PC-3 (cell line): ENCODE measurements at regions not wholly inside any gene's neighbourhood (a gene's known extent, or its start where the extent isn't known, plus 50 kb on each side); places are given as distances from the start of the nearest gene placed in this dataset.

Source experiments
- ATAC-seq: fragments of 200-7000 bp; cut with Tn5 transposase; 2 replicates; pipeline ENCODE4 v1.9.1; 2020; ENCODE audit warnings: mild to moderate bottlenecking, moderate library complexity
- BruUV-seq: library from RNA; stranded (reverse); fragments of 400-500 nt; replicated peaks from 2 replicates; lab custom pipeline; 2021; lab: Mats Ljungman, UMichigan
- CTCF ChIA-PET: fragments of 300-600 bp; sonication (Branson Sonifier 250); formaldehyde crosslinking; loops from one replicate; lab custom pipeline; 2022; ENCODE audit warnings: antibody characterized with exemption; lab: Charles Lee
- POLR2A ChIA-PET: fragments of 300-600 bp; sonication (Branson Sonifier 250); formaldehyde crosslinking; loops from one replicate; lab custom pipeline; 2022; ENCODE audit warnings: antibody characterized with exemption; ENCODE audit not compliant: unreplicated experiment; lab: Charles Lee
- DNase-seq: peaks from one replicate; pipeline ENCODE4 v3.0.0-alpha.2; 2015
- H2AFZ ChIP-seq: fragments of 300-600 bp; sonication (generic); 2 replicates; pipeline ENCODE4 v1.6.0; 2016; ENCODE audit warnings: antibody characterized with exemption, low read length
- H3F3A ChIP-seq: fragments of 300-600 bp; sonication (generic); one replicate; pipeline ENCODE4 v1.6.0; 2017; ENCODE audit warnings: antibody characterized with exemption, low read length, control low read depth, mild to moderate bottlenecking; ENCODE audit not compliant: unreplicated experiment
- H3K27ac ChIP-seq: fragments of 300-600 bp; sonication (generic); 2 replicates; pipeline ENCODE4 v1.5.1; 2016; ENCODE audit warnings: mild to moderate bottlenecking, low read length
- H3K27me3 ChIP-seq: fragments of 300-600 bp; sonication (generic); 2 replicates; pipeline ENCODE4 v1.6.1; 2016; ENCODE audit warnings: low read length, mixed read lengths
- H3K36me3 ChIP-seq: fragments of 300-600 bp; sonication (generic); 2 replicates; pipeline ENCODE4 v1.6.1; 2016; ENCODE audit warnings: low read depth, mixed run types, low read length, mixed read lengths
- H3K4me1 ChIP-seq: fragments of 300-600 bp; sonication (generic); 2 replicates; pipeline ENCODE4 v1.5.1; 2016; ENCODE audit warnings: low read length; ENCODE audit not compliant: insufficient read depth
- H3K4me2 ChIP-seq: fragments of 300-600 bp; sonication (generic); 2 replicates; pipeline ENCODE4 v1.6.0; 2016; ENCODE audit warnings: low read length
- H3K4me3 ChIP-seq: fragments of 300-600 bp; sonication (generic); 2 replicates; pipeline ENCODE4 v1.5.1; 2016; ENCODE audit warnings: mild to moderate bottlenecking, low read length, mixed read lengths
- H3K79me2 ChIP-seq: fragments of 300-600 bp; sonication (generic); 2 replicates; pipeline ENCODE4 v1.6.1; 2017; ENCODE audit warnings: low read length, mixed read lengths
- H3K9ac ChIP-seq: fragments of 300-600 bp; sonication (generic); 2 replicates; pipeline ENCODE4 v1.6.0; 2016; ENCODE audit warnings: mild to moderate bottlenecking, low read length
- H3K9me2 ChIP-seq: fragments of 300-600 bp; sonication (generic); replicated peaks from 2 replicates; pipeline ENCODE4 v1.6.1; 2016; ENCODE audit warnings: mixed run types, low read length, mixed read lengths
- H3K9me3 ChIP-seq: fragments of 300-600 bp; sonication (generic); 2 replicates; pipeline ENCODE4 v1.6.1; 2016; ENCODE audit warnings: low read length, mixed read lengths
- H4K20me1 ChIP-seq: fragments of 300-600 bp; sonication (generic); 2 replicates; pipeline ENCODE4 v1.6.1; 2016; ENCODE audit warnings: low read length, mixed read lengths
- EZH2 ChIP-seq: fragments of 300-600 bp; sonication (generic); IDR thresholded peaks from one replicate; pipeline ENCODE4 v1.6.1; 2017; ENCODE audit warnings: antibody characterized with exemption, mild to moderate bottlenecking, low read length; ENCODE audit not compliant: unreplicated experiment
- EZH2phosphoT487 ChIP-seq: fragments of 300-600 bp; sonication (generic); IDR thresholded peaks from 2 replicates; pipeline ENCODE4 v1.6.1; 2018; ENCODE audit warnings: mild to moderate bottlenecking, antibody characterized with exemption, low read length, borderline replicate concordance
- intact Hi-C: fragments of 100-400 bp; cut with micrococcal nuclease; formaldehyde crosslinking; loops from 2 replicates; pipeline ENCODE4 v1.9.0; 2023
- TF ChIP-seq, protein P1 (sequence below): fragments of 300-600 bp; sonication (generic); conservative IDR thresholded peaks from 2 replicates; pipeline ENCODE4 v1.5.1; 2017; ENCODE audit warnings: antibody characterized with exemption, low read depth, mild to moderate bottlenecking, low read length

DNA sequence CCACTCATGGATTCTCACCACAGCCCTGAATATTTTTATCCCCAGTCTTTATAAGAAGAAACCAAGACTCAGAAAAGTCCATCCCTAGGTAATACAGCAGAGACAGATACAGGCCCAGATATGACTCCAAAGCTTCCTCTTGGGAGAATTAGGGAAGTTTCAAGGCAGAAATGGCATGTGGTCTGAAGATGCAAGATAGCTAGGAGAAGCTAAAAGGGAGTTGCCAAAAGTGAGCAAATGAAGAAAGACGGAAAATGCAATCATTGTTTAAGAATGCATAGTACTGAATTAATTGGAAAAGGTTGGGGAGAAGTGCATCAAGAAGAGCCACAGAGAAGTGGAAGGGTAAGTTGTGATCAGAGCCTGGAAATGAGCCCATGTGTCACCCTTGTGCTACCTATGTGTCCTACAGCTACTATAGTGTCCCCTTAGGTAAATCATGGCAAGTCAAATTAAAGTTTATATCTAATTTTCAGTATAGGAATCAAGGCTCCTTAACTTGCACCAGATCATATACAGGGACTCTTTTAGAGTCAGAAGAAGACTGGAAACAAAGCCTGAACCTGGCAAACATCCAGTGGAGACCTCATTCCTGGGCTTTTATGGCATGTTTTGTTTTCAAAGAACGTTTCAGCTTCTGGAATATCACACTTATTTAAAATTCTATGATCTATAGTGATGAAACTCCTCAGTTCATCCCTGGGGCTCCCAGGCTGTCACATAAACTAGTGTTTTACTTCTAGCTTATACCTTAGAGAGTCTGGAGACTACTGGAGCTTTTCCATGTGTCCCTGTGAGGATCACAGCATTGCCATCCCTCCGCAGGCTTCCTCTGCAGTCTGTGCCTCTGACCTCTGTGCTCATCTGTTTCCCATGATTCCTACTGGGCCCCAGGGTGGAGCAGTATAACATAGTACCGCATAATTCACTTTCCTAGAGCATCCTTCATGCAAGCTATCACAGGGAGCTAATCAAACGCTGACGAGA lies 189.0 kb upstream of the CDKN3 start:
- peaks cover 39% of the 10 kb centered on the region for H3K4me1 ChIP-seq
- H3K9me2 ChIP-seq: no peaks in the 10 kb centered on the region
- intact Hi-C loops: no loop called here
- peaks cover 8% of the 10 kb centered on the region for H3F3A ChIP-seq
- no peak overlapping the region for H3K9ac ChIP-seq
- H3K4me2 ChIP-seq: no peak overlapping the region
- ChIA-PET CTCF (interaction anchor here (0.6 to 1.0 kb wide), 2 partner anchors 33 to 121 kb away, joined by 3 to 4 read pairs; no protein-coding TSS in a partner anchor), POLR2A (no interaction called here)
- peaks cover 2% of the 10 kb centered on the region; the same call in 1 of the 2 replicates for H3K36me3 ChIP-seq
- no peak for DNase-seq
- H3K9me3 ChIP-seq: no peaks in the 10 kb centered on the region
- no peaks in the 10 kb centered on the region for H3K27me3 ChIP-seq
- TF ChIP-seq, protein P1, sequence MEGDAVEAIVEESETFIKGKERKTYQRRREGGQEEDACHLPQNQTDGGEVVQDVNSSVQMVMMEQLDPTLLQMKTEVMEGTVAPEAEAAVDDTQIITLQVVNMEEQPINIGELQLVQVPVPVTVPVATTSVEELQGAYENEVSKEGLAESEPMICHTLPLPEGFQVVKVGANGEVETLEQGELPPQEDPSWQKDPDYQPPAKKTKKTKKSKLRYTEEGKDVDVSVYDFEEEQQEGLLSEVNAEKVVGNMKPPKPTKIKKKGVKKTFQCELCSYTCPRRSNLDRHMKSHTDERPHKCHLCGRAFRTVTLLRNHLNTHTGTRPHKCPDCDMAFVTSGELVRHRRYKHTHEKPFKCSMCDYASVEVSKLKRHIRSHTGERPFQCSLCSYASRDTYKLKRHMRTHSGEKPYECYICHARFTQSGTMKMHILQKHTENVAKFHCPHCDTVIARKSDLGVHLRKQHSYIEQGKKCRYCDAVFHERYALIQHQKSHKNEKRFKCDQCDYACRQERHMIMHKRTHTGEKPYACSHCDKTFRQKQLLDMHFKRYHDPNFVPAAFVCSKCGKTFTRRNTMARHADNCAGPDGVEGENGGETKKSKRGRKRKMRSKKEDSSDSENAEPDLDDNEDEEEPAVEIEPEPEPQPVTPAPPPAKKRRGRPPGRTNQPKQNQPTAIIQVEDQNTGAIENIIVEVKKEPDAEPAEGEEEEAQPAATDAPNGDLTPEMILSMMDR: no peak
- no peak for TF ChIP-seq EZH2phosphoT487
- TF ChIP-seq EZH2: no peak
- ATAC-seq: no peak
- H4K20me1 ChIP-seq: no peaks in the 10 kb centered on the region
- H2AFZ ChIP-seq: no peak overlapping the region
- H3K4me3 ChIP-seq: no peak overlapping the region
- H3K79me2 ChIP-seq: no peaks in the 10 kb centered on the region
- BruUV-seq: no TSS peak
- H3K27ac ChIP-seq: no peak overlapping the region

DNA sequence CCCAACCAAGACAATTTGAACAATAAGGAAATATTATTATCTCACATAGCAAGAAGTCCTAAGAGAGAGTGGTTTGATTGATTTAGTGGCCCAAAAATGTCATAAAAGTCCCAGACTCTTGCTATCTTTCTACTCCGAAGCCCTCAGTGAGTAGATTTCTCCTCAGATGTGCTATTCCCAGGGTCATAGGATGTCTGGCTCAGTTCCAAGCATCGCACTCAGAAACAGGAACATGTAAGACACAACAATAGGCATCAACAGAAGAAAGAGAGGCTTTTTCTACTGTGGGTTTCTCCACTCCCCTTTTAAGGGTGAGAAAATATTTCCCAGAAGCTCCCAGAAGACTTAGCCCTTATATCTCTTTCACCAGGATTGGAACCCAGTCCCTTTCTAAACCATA lies 188.1 kb upstream of the CDKN3 start:
- Histone ChIP-seq H3K36me3 (peaks cover 5% of the 10 kb centered on the region; the same call in 1 of the 2 replicates), H3K4me3 (no peak overlapping the region), H3K9me3 (no peaks in the 10 kb centered on the region), H3K27me3 (no peaks in the 10 kb centered on the region), H3K4me2 (no peak overlapping the region), H3K9me2 (no peaks in the 10 kb centered on the region), H4K20me1 (no peaks in the 10 kb centered on the region), H2AFZ (no peak overlapping the region), H3K9ac (no peak overlapping the region), H3F3A (peaks cover 8% of the 10 kb centered on the region), H3K79me2 (no peaks in the 10 kb centered on the region), H3K4me1 (peaks cover 39% of the 10 kb centered on the region), H3K27ac (no peak overlapping the region)
- intact Hi-C loops: no loop called here
- POLR2A ChIA-PET: no interaction called here
- TF ChIP-seq, protein P1: no peak
- TF ChIP-seq EZH2: no peak
- ATAC-seq (no peak), DNase-seq (no peak)
- CTCF ChIA-PET: no interaction called here
- no TSS peak for BruUV-seq
